ENCODE measurements at regions not wholly inside any gene's neighbourhood (a gene's known extent, or its start where the extent isn't known, plus 50 kb on each side); places are given as distances from the start of the nearest gene placed in this dataset.

- no peak for TF ChIP-seq CTCF (IDR thresholded peaks at IDR 0.05; ENCODE audit: poor library complexity, severe bottlenecking)
- TF ChIP-seq POLR2AphosphoS5 (IDR thresholded peaks at IDR 0.05) = no peak
- TF ChIP-seq REST (IDR thresholded peaks at IDR 0.05; ENCODE audit: borderline replicate concordance) = no peak
- TF ChIP-seq EP300 (conservative IDR thresholded peaks at IDR 0.05; ENCODE audit: poor library complexity, severe bottlenecking) = no peak
These were observed 378.7 kb downstream of the C4orf33 start for GRCh38 chr4:129474698-129475097.

Data from neural cell (in vitro differentiated cells).